ENCODE measurements at regions not wholly inside any gene's neighbourhood (a gene's known extent, or its start where the extent isn't known, plus 50 kb on each side); places are given as distances from the start of the nearest gene placed in this dataset.

GRCh38 chr13:56352361-56352760 is 788.4 kb upstream of the PRR20A start:
- TF ChIP-seq CTCF (conservative IDR thresholded peaks at IDR 0.05; ENCODE audit: low read depth, low read length) = no peak
- TF ChIP-seq EZH2 (IDR thresholded peaks at IDR 0.05; ENCODE audit: borderline replicate concordance, low read depth, low read length, poor library complexity, severe bottlenecking) = no peak
